Left ventricle myocardium inferior (tissue), 1 donor: ENCODE measurements at regions not wholly inside any gene's neighbourhood (a gene's known extent, or its start where the extent isn't known, plus 50 kb on each side); places are given as distances from the start of the nearest gene placed in this dataset.
"Not testable (repeated sequence)": the region's sequence is repeated elsewhere in the genome, so short reads cannot be mapped to it uniquely, and the experiment has no call there.

ENCODE experiments used
- DNase-seq: peaks from one replicate; pipeline ENCODE4 v3.0.0-alpha.2; 2020
- H3K27ac ChIP-seq: fragments of 200-600 bp; replicated peaks from 2 replicates; pipeline ENCODE4 v1.8.0; 2021
- H3K27me3 ChIP-seq: fragments of 200-600 bp; 2 replicates; pipeline ENCODE4 v1.8.0; 2021; ENCODE audit warnings: low read depth
- H3K36me3 ChIP-seq: fragments of 200-600 bp; 2 replicates; pipeline ENCODE4 v1.8.0; 2021
- H3K4me1 ChIP-seq: fragments of 200-600 bp; 2 replicates; pipeline ENCODE4 v1.8.0; 2021
- H3K4me3 ChIP-seq: fragments of 200-600 bp; 2 replicates; pipeline ENCODE4 v1.8.0; 2021; ENCODE audit warnings: mild to moderate bottlenecking, moderate library complexity
- H3K9me3 ChIP-seq: fragments of 200-600 bp; replicated peaks from 2 replicates; pipeline ENCODE4 v1.8.0; 2021
- CTCF ChIP-seq: fragments of 200-600 bp; IDR thresholded peaks from 2 replicates; pipeline ENCODE4 v1.8.0; 2021; ENCODE audit warnings: antibody characterized with exemption, mild to moderate bottlenecking, borderline replicate concordance
- intact Hi-C: fragments of 100-400 bp; cut with micrococcal nuclease; formaldehyde crosslinking; loops from one replicate; pipeline ENCODE4 v1.11.0; 2022
- donor health status: DM: no; HTN: yes; CAD: no; lungs with severe emphysema.

GRCh38 chr2:147008481-147008880 lies 836.3 kb upstream of the ACVR2A start:
- no peak for DNase-seq
- TF ChIP-seq CTCF = no peak
- no peak overlapping the region for H3K27ac ChIP-seq
- H3K4me3 ChIP-seq = no peak overlapping the region
- H3K36me3 ChIP-seq = no peaks in the 10 kb centered on the region
- H3K27me3 ChIP-seq = no peaks in the 10 kb centered on the region
- intact Hi-C loops = no loop called here
- H3K4me1 ChIP-seq = no peaks in the 10 kb centered on the region
- no peaks in the 10 kb centered on the region for H3K9me3 ChIP-seq

GRCh38 chr2:147006736-147007141 lies 838.1 kb upstream of the ACVR2A start:
- intact Hi-C loops = no loop called here
- H3K4me3 ChIP-seq = no peak overlapping the region
- no peak for TF ChIP-seq CTCF
- H3K4me1 ChIP-seq = no peaks in the 10 kb centered on the region
- no peaks in the 10 kb centered on the region for H3K27me3 ChIP-seq
- H3K27ac ChIP-seq = no peak overlapping the region
- DNase-seq = no peak
- no peaks in the 10 kb centered on the region for H3K9me3 ChIP-seq
- H3K36me3 ChIP-seq = no peaks in the 10 kb centered on the region

GRCh38 chr2:147003081-147003480 lies 841.7 kb upstream of the ACVR2A start:
- H3K4me1 ChIP-seq = no peaks in the 10 kb centered on the region
- no peaks in the 10 kb centered on the region for H3K9me3 ChIP-seq
- H3K36me3 ChIP-seq = no peaks in the 10 kb centered on the region
- no peaks in the 10 kb centered on the region for H3K27me3 ChIP-seq
- no peak for DNase-seq
- intact Hi-C loops = no loop called here
- no peak overlapping the region for H3K27ac ChIP-seq
- no peak for TF ChIP-seq CTCF
- no peak overlapping the region for H3K4me3 ChIP-seq

DNA sequence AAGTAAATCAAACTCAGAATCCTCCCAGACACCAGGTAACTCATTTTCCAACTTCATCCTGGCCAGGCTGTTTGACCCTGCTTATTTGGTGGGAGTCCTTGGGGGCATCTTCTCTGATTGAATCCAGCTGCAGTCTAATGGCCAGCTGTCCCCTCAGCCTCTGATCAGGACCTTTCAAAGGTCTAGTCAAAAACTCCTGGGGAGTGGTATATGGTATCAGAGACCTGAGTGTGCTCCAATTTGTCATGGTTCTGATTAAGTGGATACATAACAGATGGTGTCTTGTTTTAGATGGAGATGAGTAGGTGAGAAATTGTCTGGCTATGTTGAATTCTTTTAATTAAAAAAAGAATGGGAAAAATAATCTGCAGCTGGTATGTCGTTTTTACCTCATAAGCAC lies 842.6 kb upstream of the ACVR2A start:
- intact Hi-C loops = no loop called here
- no peak for DNase-seq
- H3K36me3 ChIP-seq = no peaks in the 10 kb centered on the region
- H3K4me3 ChIP-seq = no peak overlapping the region
- no peaks in the 10 kb centered on the region for H3K27me3 ChIP-seq
- H3K9me3 ChIP-seq = no peaks in the 10 kb centered on the region
- TF ChIP-seq CTCF = no peak
- H3K27ac ChIP-seq = no peak overlapping the region
- H3K4me1 ChIP-seq = no peaks in the 10 kb centered on the region

DNA sequence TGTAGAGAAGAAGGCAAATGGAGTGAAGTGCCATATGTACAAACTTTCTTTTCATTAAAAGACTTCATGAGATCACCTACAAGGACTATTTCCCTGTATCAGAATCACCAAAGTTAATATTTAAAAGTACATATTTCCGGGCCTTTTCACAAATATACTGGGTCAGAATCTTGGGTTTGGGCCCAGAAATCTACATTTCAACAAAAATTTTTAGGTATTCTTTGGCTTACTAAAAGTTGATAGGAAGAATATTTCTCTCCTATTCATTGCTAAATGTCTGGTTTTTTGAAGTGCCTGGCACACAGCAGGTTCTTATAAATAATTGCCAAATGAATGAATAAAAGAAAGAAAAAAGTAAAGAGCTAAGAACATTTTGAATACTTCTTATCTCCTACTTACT lies 843.8 kb upstream of the ACVR2A start:
- Histone ChIP-seq H3K4me1 (no peaks in the 10 kb centered on the region), H3K27me3 (no peaks in the 10 kb centered on the region), H3K36me3 (no peaks in the 10 kb centered on the region), H3K9me3 (no peaks in the 10 kb centered on the region), H3K4me3 (no peak overlapping the region), H3K27ac (no peak overlapping the region)
- TF ChIP-seq CTCF = no peak
- intact Hi-C loops = no loop called here
- DNase-seq = no peak

GRCh38 chr2:147000151-147000550 lies 844.7 kb upstream of the ACVR2A start:
- H3K36me3 ChIP-seq, H3K27ac ChIP-seq, H3K27me3 ChIP-seq, DNase-seq, H3K9me3 ChIP-seq, H3K4me1 ChIP-seq, intact Hi-C loops, H3K4me3 ChIP-seq: not testable (repeated sequence)
